ENCODE measurements at regions not wholly inside any gene's neighbourhood (a gene's known extent, or its start where the extent isn't known, plus 50 kb on each side); places are given as distances from the start of the nearest gene placed in this dataset.

GRCh38 chr3:150254309-150254708 lies 153.8 kb upstream of the TSC22D2 start:
- ChIA-PET POLR2A (ENCODE audit: low non-redundant PET) (no interaction called here), CTCF (no interaction called here)
- no peak overlapping the region for H3K27ac ChIP-seq
- no peak for DNase-seq (ENCODE audit: low spot score)
- TF ChIP-seq CTCF (conservative IDR thresholded peaks at IDR 0.05; ENCODE audit: low read depth) = no peak

- H3K27ac ChIP-seq = no peak overlapping the region
- no peak for DNase-seq (ENCODE audit: low spot score)
- no peak for TF ChIP-seq CTCF (conservative IDR thresholded peaks at IDR 0.05; ENCODE audit: low read depth)
- CTCF ChIA-PET = no interaction called here
- POLR2A ChIA-PET (ENCODE audit: low non-redundant PET) = no interaction called here
These were observed 154.5 kb upstream of the TSC22D2 start for GRCh38 chr3:150253622-150254021.

- DNase-seq (ENCODE audit: low spot score) = no peak
- ChIA-PET CTCF (interaction anchor here (0.6 kb wide), 1 partner anchor 275 kb away, joined by 5 read pairs; no protein-coding TSS in a partner anchor), POLR2A (ENCODE audit: low non-redundant PET) (no interaction called here)
- H3K27ac ChIP-seq = no peak overlapping the region
- no peak for TF ChIP-seq CTCF (conservative IDR thresholded peaks at IDR 0.05; ENCODE audit: low read depth)
These were observed 155.6 kb upstream of the TSC22D2 start for GRCh38 chr3:150252462-150252861.

GRCh38 chr3:150251187-150252062 lies 156.7 kb upstream of the TSC22D2 start:
- ChIA-PET POLR2A (ENCODE audit: low non-redundant PET) (no interaction called here), CTCF (interaction anchor here (0.6 kb wide), 1 partner anchor 326 kb away, joined by 4 read pairs; no protein-coding TSS in a partner anchor)
- H3K27ac ChIP-seq = no peak overlapping the region
- no peak for DNase-seq (ENCODE audit: low spot score)
- TF ChIP-seq CTCF (conservative IDR thresholded peaks at IDR 0.05; ENCODE audit: low read depth) = no peak

GRCh38 chr3:150249779-150250470 lies 158.2 kb upstream of the TSC22D2 start:
- H3K27ac ChIP-seq = no peak overlapping the region
- TF ChIP-seq CTCF (conservative IDR thresholded peaks at IDR 0.05; ENCODE audit: low read depth) = no peak
- ChIA-PET CTCF (interaction anchor here (0.6 to 0.7 kb wide), 2 partner anchors 114 to 904 kb away, joined by 3 to 4 read pairs; no protein-coding TSS in a partner anchor), POLR2A (ENCODE audit: low non-redundant PET) (no interaction called here)
- no peak for DNase-seq (ENCODE audit: low spot score)

GRCh38 chr3:150248888-150249681 lies 159.0 kb upstream of the TSC22D2 start:
- DNase-seq (ENCODE audit: low spot score) = no peak
- H3K27ac ChIP-seq = no peak overlapping the region
- TF ChIP-seq CTCF (conservative IDR thresholded peaks at IDR 0.05; ENCODE audit: low read depth) = no peak
- CTCF ChIA-PET = interaction anchor here (0.6 to 1.2 kb wide), 3 partner anchors 10 to 903 kb away, joined by 3 to 4 read pairs (median 4); no protein-coding TSS in a partner anchor
- POLR2A ChIA-PET (ENCODE audit: low non-redundant PET) = no interaction called here

All from RWPE1 (cell line).